Uterus (tissue), 2 donors: ENCODE measurements at regions not wholly inside any gene's neighbourhood (a gene's known extent, or its start where the extent isn't known, plus 50 kb on each side); places are given as distances from the start of the nearest gene placed in this dataset.

ENCODE experiments used
- CTCF ChIP-seq, 4 experiments: fragments of 200-600 bp in 2 of 4; fragments of 450-650 bp in 2 of 4; sonication (generic) in 2 of 4; IDR thresholded peaks; one replicate each; pipeline ENCODE4 v1.5.1; 2016 to 2019; ENCODE audit warnings: antibody characterized with exemption in 4 of 4, mild to moderate bottlenecking in 2 of 4, moderate library complexity in 1 of 4
- POLR2A ChIP-seq, 2 donors: fragments of 450-650 bp; IDR thresholded peaks; one replicate each; pipeline ENCODE4 v1.6.1; 2016; ENCODE audit warnings: antibody characterized with exemption in 2 of 2, mild to moderate bottlenecking in 1 of 2, moderate library complexity in 1 of 2

- TF ChIP-seq CTCF (IDR thresholded peaks at IDR 0.05) (no peak), POLR2A (IDR thresholded peaks at IDR 0.05) (no peak)
These were observed 263.1 kb upstream of the CHRM3 start for GRCh38 chr1:239123260-239123659.
